ENCODE measurements at regions not wholly inside any gene's neighbourhood (a gene's known extent, or its start where the extent isn't known, plus 50 kb on each side); places are given as distances from the start of the nearest gene placed in this dataset.
A peak's percentile ranks its signal among the peaks of the same experiment; 100 is the strongest.
"Not testable (repeated sequence)": the region's sequence is repeated elsewhere in the genome, so short reads cannot be mapped to it uniquely, and the experiment has no call there.

DNA sequence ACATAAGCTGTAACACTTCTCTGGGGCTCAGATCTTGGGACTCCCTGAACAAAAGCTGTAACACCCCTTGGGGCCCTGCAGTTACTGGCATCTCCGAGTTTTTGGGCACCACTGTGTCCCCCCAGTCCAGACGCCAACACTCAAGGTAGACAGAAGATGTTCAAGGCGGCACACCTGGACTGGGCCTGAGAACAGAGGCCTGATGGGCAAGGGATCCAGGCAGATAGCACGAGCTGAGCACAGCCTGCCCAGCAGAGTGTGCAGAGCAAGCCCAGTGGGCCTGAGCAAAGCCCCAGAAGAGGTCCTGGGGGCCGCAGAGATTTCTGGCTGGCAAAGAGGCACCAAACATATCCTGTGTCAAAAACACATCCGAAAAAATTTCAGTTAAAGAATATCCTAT lies 1163.3 kb upstream of the PRR20A start:
- Histone ChIP-seq H3K9me3 (no peaks in the 10 kb centered on the region), H3K36me3 (replicated peaks in 1 of 2; ENCODE audit: insufficient read depth in 1 of 2, low read depth in 2 of 2) (no peaks in the 10 kb centered on the region), H3K27ac (no peak overlapping the region), H3K4me3 (no peak overlapping the region), H3K4me1 (no peaks in the 10 kb centered on the region), H3K27me3 (no peaks in the 10 kb centered on the region)
- 54 to 64% methylated on average over 6 of the region's 6 CpGs for WGBS, 2 donors
- intact Hi-C loops (cut with DNase I) = no loop called here
- DNase-seq = no peak
- no peak for ATAC-seq
- TF ChIP-seq, protein P1, sequence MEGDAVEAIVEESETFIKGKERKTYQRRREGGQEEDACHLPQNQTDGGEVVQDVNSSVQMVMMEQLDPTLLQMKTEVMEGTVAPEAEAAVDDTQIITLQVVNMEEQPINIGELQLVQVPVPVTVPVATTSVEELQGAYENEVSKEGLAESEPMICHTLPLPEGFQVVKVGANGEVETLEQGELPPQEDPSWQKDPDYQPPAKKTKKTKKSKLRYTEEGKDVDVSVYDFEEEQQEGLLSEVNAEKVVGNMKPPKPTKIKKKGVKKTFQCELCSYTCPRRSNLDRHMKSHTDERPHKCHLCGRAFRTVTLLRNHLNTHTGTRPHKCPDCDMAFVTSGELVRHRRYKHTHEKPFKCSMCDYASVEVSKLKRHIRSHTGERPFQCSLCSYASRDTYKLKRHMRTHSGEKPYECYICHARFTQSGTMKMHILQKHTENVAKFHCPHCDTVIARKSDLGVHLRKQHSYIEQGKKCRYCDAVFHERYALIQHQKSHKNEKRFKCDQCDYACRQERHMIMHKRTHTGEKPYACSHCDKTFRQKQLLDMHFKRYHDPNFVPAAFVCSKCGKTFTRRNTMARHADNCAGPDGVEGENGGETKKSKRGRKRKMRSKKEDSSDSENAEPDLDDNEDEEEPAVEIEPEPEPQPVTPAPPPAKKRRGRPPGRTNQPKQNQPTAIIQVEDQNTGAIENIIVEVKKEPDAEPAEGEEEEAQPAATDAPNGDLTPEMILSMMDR (IDR thresholded peaks at IDR 0.05) = no peak
- TF ChIP-seq POLR2A (IDR thresholded peaks at IDR 0.05) = no peak

DNA sequence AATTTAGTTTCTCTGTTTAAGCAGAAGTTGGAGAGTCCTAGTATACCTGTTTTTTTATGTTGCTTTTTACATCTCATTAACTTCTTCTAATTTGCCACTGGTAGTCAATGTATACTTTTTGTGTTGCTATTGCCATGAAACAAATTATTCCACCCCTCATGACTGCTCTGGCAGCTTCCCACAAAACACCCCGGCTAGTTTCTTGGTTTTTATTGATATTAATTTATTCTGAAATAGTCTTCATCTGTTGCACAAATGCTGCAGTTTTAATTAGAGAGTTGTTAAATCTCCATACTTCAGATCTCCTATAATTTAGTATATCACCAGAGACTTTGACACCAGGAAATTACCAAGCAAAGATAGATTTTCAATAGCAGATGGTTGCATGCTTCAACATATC lies 1159.3 kb upstream of the PRR20A start:
- no peak overlapping the region for H3K4me3 ChIP-seq
- 59 to 65% methylated on average over 1 of the region's 1 CpG for WGBS, 2 donors
- H3K27ac ChIP-seq = no peak overlapping the region
- H3K4me1 ChIP-seq = no peaks in the 10 kb centered on the region
- H3K9me3 ChIP-seq = peaks cover 0 to under 1% (median 0%) of the 10 kb centered on the region in 3 donors
- intact Hi-C loops (cut with DNase I) = no loop called here
- ATAC-seq (no peak), DNase-seq (no peak)
- no peaks in the 10 kb centered on the region for H3K27me3 ChIP-seq
- TF ChIP-seq, protein P1 (IDR thresholded peaks at IDR 0.05) = no peak
- TF ChIP-seq POLR2A (IDR thresholded peaks at IDR 0.05) = no peak
- H3K36me3 ChIP-seq (replicated peaks in 1 of 2; ENCODE audit: insufficient read depth in 1 of 2, low read depth in 2 of 2) = no peaks in the 10 kb centered on the region

DNA sequence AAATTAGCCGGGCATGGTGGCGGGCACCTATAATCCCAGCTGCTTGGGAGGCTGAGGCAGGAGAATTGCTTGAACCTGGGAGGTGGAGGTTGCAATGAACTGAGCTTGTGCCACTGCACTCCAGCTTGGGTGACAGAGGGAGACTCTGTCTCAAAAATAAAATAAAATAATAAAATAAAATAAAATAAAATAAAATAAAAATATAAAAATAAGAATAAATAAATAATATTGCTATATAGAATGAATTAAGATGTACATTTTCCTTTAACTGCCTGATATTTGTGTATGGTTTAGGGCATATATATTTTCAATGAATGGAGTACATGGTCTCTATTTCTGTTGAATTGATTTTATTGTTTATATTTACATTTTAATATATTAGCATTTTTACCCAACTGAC lies 1156.7 kb upstream of the PRR20A start:
- ATAC-seq; DNase-seq; intact Hi-C loops (cut with DNase I); H3K27ac ChIP-seq; H3K9me3 ChIP-seq; H3K27me3 ChIP-seq; H3K4me1 ChIP-seq; H3K36me3 ChIP-seq (replicated peaks in 1 of 2; ENCODE audit: insufficient read depth in 1 of 2, low read depth in 2 of 2); H3K4me3 ChIP-seq: not testable (repeated sequence)
- 92 to 93% methylated on average over 2 of the region's 2 CpGs for WGBS, 2 donors

DNA sequence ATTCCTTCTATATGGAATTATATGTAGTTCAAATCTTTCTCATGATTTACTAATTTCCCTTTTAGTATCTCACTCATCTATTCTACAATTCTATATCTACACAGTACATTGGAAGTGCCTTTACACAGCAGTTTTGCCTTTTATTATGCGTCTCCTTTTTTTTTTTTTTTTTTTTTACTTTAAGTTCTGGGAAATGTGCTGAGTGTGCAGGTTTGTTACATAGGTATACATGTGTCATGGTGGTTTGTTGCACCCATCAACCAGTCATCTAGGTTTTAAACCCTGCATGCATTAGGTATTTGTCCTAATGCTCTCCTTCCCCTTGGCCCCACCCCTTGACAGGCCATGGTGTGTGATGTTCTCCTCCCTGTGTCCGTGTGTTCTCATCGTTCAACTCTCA lies 1150.1 kb upstream of the PRR20A start:
- intact Hi-C loops (cut with DNase I) = no loop called here
- no peaks in the 10 kb centered on the region for H3K4me1 ChIP-seq
- H3K4me3 ChIP-seq = no peak overlapping the region
- WGBS, 2 donors = 89 to 97% methylated on average over 3 of the region's 3 CpGs
- H3K36me3 ChIP-seq (replicated peaks in 1 of 2; ENCODE audit: insufficient read depth in 1 of 2, low read depth in 2 of 2) = no peaks in the 10 kb centered on the region
- TF ChIP-seq, protein P1 (IDR thresholded peaks at IDR 0.05) = no peak
- TF ChIP-seq POLR2A (IDR thresholded peaks at IDR 0.05) = no peak
- no peak for ATAC-seq
- no peak overlapping the region for H3K27ac ChIP-seq
- peaks cover 0 to 6% (median 0%) of the 10 kb centered on the region in 3 donors for H3K9me3 ChIP-seq
- no peaks in the 10 kb centered on the region for H3K27me3 ChIP-seq
- DNase-seq = no peak

DNA sequence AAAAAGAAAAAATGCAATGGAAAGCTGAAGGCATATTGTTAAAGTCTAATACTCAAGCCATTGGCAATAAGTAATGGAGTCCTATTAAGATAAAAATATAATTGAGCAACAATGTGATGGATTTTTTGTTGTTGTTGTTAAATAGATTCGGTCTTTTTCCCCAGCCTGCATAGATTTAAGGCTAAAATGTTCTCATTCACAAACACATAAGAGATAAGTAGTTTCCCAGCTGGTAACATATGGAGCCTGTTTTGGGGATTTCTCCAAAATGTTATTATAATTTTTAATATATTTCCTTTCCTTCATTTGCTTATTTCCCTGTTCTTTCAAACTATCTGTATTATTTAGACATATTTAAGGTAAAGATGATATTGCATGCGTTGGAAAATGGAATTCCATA lies 1149.1 kb upstream of the PRR20A start:
- 70 to 74% methylated on average over 2 of the region's 2 CpGs for WGBS, 2 donors
- TF ChIP-seq POLR2A (IDR thresholded peaks at IDR 0.05) = no peak
- no peaks in the 10 kb centered on the region for H3K27me3 ChIP-seq
- intact Hi-C loops (cut with DNase I) = no loop called here
- H3K4me1 ChIP-seq = no peaks in the 10 kb centered on the region
- H3K9me3 ChIP-seq = peaks cover 0 to 2% (median 0%) of the 10 kb centered on the region in 3 donors
- DNase-seq = no peak
- H3K27ac ChIP-seq = no peak overlapping the region
- no peaks in the 10 kb centered on the region for H3K36me3 ChIP-seq (replicated peaks in 1 of 2; ENCODE audit: insufficient read depth in 1 of 2, low read depth in 2 of 2)
- no peak overlapping the region for H3K4me3 ChIP-seq
- ATAC-seq = no peak

DNA sequence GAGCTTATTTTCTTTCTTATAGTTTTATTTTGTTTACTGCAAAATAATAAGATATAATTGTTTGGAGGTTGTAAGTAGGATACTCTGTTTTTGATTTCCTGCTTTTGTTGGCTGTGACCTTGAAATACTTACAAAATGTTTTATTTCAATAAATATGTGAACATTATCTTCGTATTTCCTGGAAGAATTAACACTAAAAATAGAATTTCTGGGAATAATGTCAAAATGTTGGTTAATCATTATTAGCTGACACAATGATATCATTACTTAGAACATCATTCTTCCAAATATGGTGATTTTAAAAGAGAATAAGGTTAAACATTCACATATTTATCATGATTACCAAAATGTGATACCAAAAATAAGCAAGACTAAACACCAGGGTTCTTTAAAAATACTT lies 1148.6 kb upstream of the PRR20A start:
- Histone ChIP-seq H3K4me1 (no peaks in the 10 kb centered on the region), H3K27me3 (no peaks in the 10 kb centered on the region), H3K4me3 (no peak overlapping the region), H3K9me3 (no peaks in the 10 kb centered on the region), H3K27ac (no peak overlapping the region), H3K36me3 (replicated peaks in 1 of 2; ENCODE audit: insufficient read depth in 1 of 2, low read depth in 2 of 2) (no peaks in the 10 kb centered on the region)
- DNase-seq (no peak), ATAC-seq (peak; percentile 58)
- TF ChIP-seq, protein P1 (IDR thresholded peaks at IDR 0.05) = no peak
- no peak for TF ChIP-seq POLR2A (IDR thresholded peaks at IDR 0.05)
- intact Hi-C loops (cut with DNase I) = no loop called here
- 0 to 10% methylated on average over 1 of the region's 1 CpG for WGBS, 2 donors
